HEK293 (cell line): ENCODE measurements at regions not wholly inside any gene's neighbourhood (a gene's known extent, or its start where the extent isn't known, plus 50 kb on each side); places are given as distances from the start of the nearest gene placed in this dataset.

Source experiments
- CTCF ChIA-PET: fragments of 350-600 bp; formaldehyde crosslinking; extraction: SDS; loops from one replicate; lab custom pipeline; 2021; ENCODE audit warnings: antibody characterized with exemption; lab: Yijun Ruan, JAX
- POLR2A ChIA-PET: fragments of 300-600 bp; formaldehyde crosslinking; extraction: SDS; loops from one replicate; lab custom pipeline; 2020; ENCODE audit warnings: antibody characterized with exemption, inconsistent platforms; lab: Yijun Ruan, JAX
- H3K27ac ChIP-seq: fragments of 200-500 bp; sonication (Bioruptor generic); 2 replicates; pipeline ENCODE4 v1.5.1; 2014; ENCODE audit warnings: low read depth, low read length, control low read depth, inconsistent platforms; ENCODE audit errors: extremely low read depth
- H3K36me3 ChIP-seq, 2 experiments: fragments of 200-500 bp in 1 of 2; sonication (Bioruptor generic) in 1 of 2; 1 replicate in 1 of 2; 2 replicates in 1 of 2; pipeline ENCODE4 v1.5.1; 2014 to 2017; ENCODE audit warnings: inconsistent platforms in 2 of 2, low read length in 2 of 2; ENCODE audit not compliant: control insufficient read depth in 2 of 2, insufficient read depth in 1 of 2
- H3K4me1 ChIP-seq: fragments of 200-500 bp; sonication (Bioruptor generic); 2 replicates; pipeline ENCODE4 v1.5.1; 2014; ENCODE audit warnings: mild to moderate bottlenecking, low read length, inconsistent platforms; ENCODE audit not compliant: control insufficient read depth, insufficient read depth
- H3K4me3 ChIP-seq: 2 replicates; pipeline ENCODE4 v1.5.1; 2011; ENCODE audit warnings: low read depth, mild to moderate bottlenecking, control low read depth, low read length, moderate library complexity
- H3K9me3 ChIP-seq: fragments of 200-500 bp; sonication (Bioruptor generic); 2 replicates; pipeline ENCODE4 v1.5.1; 2014; ENCODE audit warnings: low read depth, low read length, inconsistent platforms; ENCODE audit not compliant: control insufficient read depth, insufficient read depth
- BCL6B ChIP-seq: fragments of 450-650 bp; formaldehyde crosslinking; IDR thresholded peaks from 2 replicates; pipeline ENCODE4 v1.5.1; 2017; ENCODE audit warnings: missing biosample characterization, missing genetic modification characterization
- GLIS1 ChIP-seq: fragments of 450-650 bp; formaldehyde crosslinking; IDR thresholded peaks from 2 replicates; pipeline ENCODE4 v1.5.1; 2016; ENCODE audit warnings: missing biosample characterization, missing genetic modification characterization
- GLIS2 ChIP-seq: fragments of 450-650 bp; formaldehyde crosslinking; IDR thresholded peaks from 2 replicates; pipeline ENCODE4 v1.5.1; 2016; ENCODE audit warnings: missing biosample characterization, missing genetic modification characterization
- HOXA7 ChIP-seq: sonication (generic); formaldehyde crosslinking; IDR thresholded peaks from 2 replicates; pipeline ENCODE4 v1.8.1; 2022; ENCODE audit warnings: missing genetic modification reagents, borderline replicate concordance
- KLF16 ChIP-seq: fragments of 450-650 bp; formaldehyde crosslinking; IDR thresholded peaks from 2 replicates; pipeline ENCODE4 v1.5.1; 2017; ENCODE audit warnings: missing biosample characterization, missing genetic modification characterization
- PRDM6 ChIP-seq: fragments of 450-650 bp; formaldehyde crosslinking; IDR thresholded peaks from 2 replicates; pipeline ENCODE4 v1.5.1; 2017; ENCODE audit warnings: missing biosample characterization, missing genetic modification characterization
- ZBTB49 ChIP-seq: fragments of 450-650 bp; formaldehyde crosslinking; IDR thresholded peaks from 2 replicates; pipeline ENCODE4 v1.5.1; 2016; ENCODE audit warnings: missing biosample characterization, missing genetic modification characterization, low read depth
- ZFHX2 ChIP-seq: fragments of 450-650 bp; formaldehyde crosslinking; conservative IDR thresholded peaks from 2 replicates; pipeline ENCODE4 v1.5.1; 2016; ENCODE audit warnings: missing biosample characterization, missing genetic modification characterization
- ZFP69B ChIP-seq: fragments of 450-650 bp; formaldehyde crosslinking; IDR thresholded peaks from 2 replicates; pipeline ENCODE4 v1.5.1; 2016; ENCODE audit warnings: missing biosample characterization, missing genetic modification characterization
- ZNF169 ChIP-seq: fragments of 450-650 bp; formaldehyde crosslinking; IDR thresholded peaks from 2 replicates; pipeline ENCODE4 v1.5.1; 2016; ENCODE audit warnings: missing biosample characterization, missing genetic modification characterization
- ZNF175 ChIP-seq: fragments of 450-650 bp; formaldehyde crosslinking; IDR thresholded peaks from 2 replicates; pipeline ENCODE4 v1.5.1; 2016; ENCODE audit warnings: missing biosample characterization, missing genetic modification characterization
- ZNF280D ChIP-seq: fragments of 450-650 bp; formaldehyde crosslinking; IDR thresholded peaks from 2 replicates; pipeline ENCODE4 v1.5.1; 2016; ENCODE audit warnings: missing biosample characterization, missing genetic modification characterization
- ZNF362 ChIP-seq: fragments of 450-650 bp; formaldehyde crosslinking; IDR thresholded peaks from 2 replicates; pipeline ENCODE4 v1.5.1; 2016; ENCODE audit warnings: missing biosample characterization, missing genetic modification characterization
- ZNF585B ChIP-seq: fragments of 450-650 bp; formaldehyde crosslinking; IDR thresholded peaks from 2 replicates; pipeline ENCODE4 v1.5.1; 2016; ENCODE audit warnings: missing biosample characterization, missing genetic modification characterization
- ZNF596 ChIP-seq: fragments of 450-650 bp; IDR thresholded peaks from 2 replicates; pipeline ENCODE4 v1.5.0; 2018; ENCODE audit warnings: missing biosample characterization, mild to moderate bottlenecking, missing genetic modification characterization, moderate library complexity
- ZNF623 ChIP-seq: fragments of 450-650 bp; formaldehyde crosslinking; IDR thresholded peaks from 2 replicates; pipeline ENCODE4 v1.5.1; 2016; ENCODE audit warnings: missing biosample characterization, missing genetic modification characterization
- ZNF629 ChIP-seq: fragments of 450-650 bp; formaldehyde crosslinking; IDR thresholded peaks from 2 replicates; pipeline ENCODE4 v1.5.1; 2017; ENCODE audit warnings: missing biosample characterization, missing genetic modification characterization
- ZNF654 ChIP-seq: fragments of 450-650 bp; formaldehyde crosslinking; IDR thresholded peaks from 2 replicates; pipeline ENCODE4 v1.5.1; 2016; ENCODE audit warnings: low read depth, missing biosample characterization, missing genetic modification characterization
- ZNF664 ChIP-seq: fragments of 450-650 bp; formaldehyde crosslinking; IDR thresholded peaks from 2 replicates; pipeline ENCODE4 v1.5.1; 2016; ENCODE audit warnings: missing biosample characterization, missing genetic modification characterization
- ZNF677 ChIP-seq: fragments of 450-650 bp; IDR thresholded peaks from 2 replicates; pipeline ENCODE4 v1.5.0; 2018; ENCODE audit warnings: missing biosample characterization, mild to moderate bottlenecking, missing genetic modification characterization, moderate library complexity
- ZSCAN16 ChIP-seq: fragments of 450-650 bp; formaldehyde crosslinking; IDR thresholded peaks from 2 replicates; pipeline ENCODE4 v1.5.1; 2016; ENCODE audit warnings: missing biosample characterization, missing genetic modification characterization

DNA sequence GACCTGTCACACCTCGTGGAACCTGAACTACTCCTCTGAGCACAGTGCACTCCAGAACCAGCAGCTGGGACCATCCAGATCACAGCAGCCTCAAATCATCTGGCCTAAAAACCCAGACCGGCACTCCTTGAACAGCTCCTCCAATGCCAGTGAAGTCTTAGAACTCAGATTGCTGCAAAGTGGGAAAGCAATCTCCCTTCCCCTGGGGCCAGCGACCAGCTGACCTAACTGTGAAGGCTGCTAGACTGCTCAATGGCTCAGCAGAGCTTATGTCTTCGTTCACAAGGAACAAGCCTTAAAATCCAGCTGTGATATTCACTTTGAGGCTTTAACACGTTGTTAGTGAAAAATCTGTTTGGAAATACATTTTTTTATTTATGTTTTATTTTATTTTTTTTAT is 243.2 kb downstream of the ANKRD60 start:
- no peak overlapping the region for H3K27ac ChIP-seq
- H3K4me1 ChIP-seq = no peaks in the 10 kb centered on the region
- H3K4me3 ChIP-seq = no peak overlapping the region
- no peaks in the 10 kb centered on the region for H3K36me3 ChIP-seq
- CTCF ChIA-PET = no interaction called here
- H3K9me3 ChIP-seq = no peaks in the 10 kb centered on the region
- TF ChIP-seq ZNF175 (no peak), ZFHX2 (tag by site-specific recombination) (no peak), GLIS1 (tag by site-specific recombination) (no peak), PRDM6 (no peak), KLF16 (tag by site-specific recombination) (no peak), ZNF596 (tag by site-specific recombination) (no peak), ZBTB49 (tag by site-specific recombination) (no peak)
- TF ChIP-seq, all 188 proteins: peak for 0
- POLR2A ChIA-PET = no interaction called here

DNA sequence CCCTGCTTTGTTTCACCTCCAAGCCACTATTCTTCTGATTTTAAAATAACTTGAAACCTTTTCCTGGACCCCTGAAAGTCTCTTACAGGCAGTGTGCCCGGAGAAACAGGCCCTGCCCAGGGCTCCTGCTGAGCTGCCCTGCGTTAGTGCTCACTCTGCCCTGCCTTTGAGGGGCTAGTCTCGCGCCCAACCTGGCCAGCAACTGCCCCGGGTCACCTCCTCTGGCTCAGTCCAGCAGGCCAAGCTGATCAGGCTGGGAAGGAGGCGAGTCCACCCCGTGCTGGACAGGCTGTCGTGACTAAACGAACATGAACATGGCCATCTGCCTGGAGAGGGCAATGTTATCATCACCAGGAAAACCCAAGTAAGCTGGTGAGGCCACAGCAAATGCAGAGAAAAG is 245.4 kb downstream of the ANKRD60 start:
- Histone ChIP-seq H3K27ac (no peak overlapping the region), H3K4me1 (no peaks in the 10 kb centered on the region), H3K36me3 (no peaks in the 10 kb centered on the region), H3K9me3 (no peaks in the 10 kb centered on the region), H3K4me3 (no peak overlapping the region)
- POLR2A ChIA-PET = no interaction called here
- TF ChIP-seq ZNF629 (tag by site-specific recombination) (no peak), ZNF623 (tag by site-specific recombination) (no peak), ZNF677 (tag by site-specific recombination) (no peak), ZNF585B (no peak), ZNF664 (tag by site-specific recombination) (no peak), ZNF280D (tag by site-specific recombination) (no peak)
- CTCF ChIA-PET = interaction anchor here (0.6 kb wide), 1 partner anchor 95 kb away, joined by 8 read pairs; no protein-coding TSS in a partner anchor

DNA sequence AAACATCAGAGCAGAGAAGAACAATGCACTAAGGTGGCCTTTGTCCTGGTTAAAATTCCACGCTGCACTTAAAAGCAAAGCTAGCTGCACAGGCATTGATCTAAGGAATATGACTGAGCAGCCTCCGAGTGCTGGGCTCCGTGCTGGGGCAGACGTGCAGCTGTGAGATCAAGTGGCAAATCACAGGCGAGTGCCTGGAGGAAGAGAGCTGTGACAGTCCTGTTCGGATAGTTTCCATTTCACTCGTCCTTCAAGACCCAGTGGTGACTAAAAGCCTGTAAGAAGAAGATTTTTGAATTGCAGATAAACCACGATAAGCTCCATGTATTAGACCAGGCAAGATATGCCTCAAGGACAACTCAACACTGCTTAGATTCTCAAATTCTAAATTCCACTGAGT is 247.9 kb downstream of the ANKRD60 start:
- no peaks in the 10 kb centered on the region for H3K36me3 ChIP-seq
- no peak overlapping the region for H3K4me3 ChIP-seq
- H3K9me3 ChIP-seq = no peaks in the 10 kb centered on the region
- no peaks in the 10 kb centered on the region for H3K4me1 ChIP-seq
- ChIA-PET POLR2A (no interaction called here), CTCF (no interaction called here)
- H3K27ac ChIP-seq = no peak overlapping the region
- TF ChIP-seq HOXA7 (no peak), ZNF654 (tag by site-specific recombination) (no peak), GLIS2 (no peak), BCL6B (tag by site-specific recombination) (no peak), ZNF169 (tag by site-specific recombination) (no peak), ZNF362 (tag by site-specific recombination) (no peak), ZSCAN16 (tag by site-specific recombination) (no peak), ZFP69B (tag by site-specific recombination) (no peak)
